ENCODE measurements at regions not wholly inside any gene's neighbourhood (a gene's known extent, or its start where the extent isn't known, plus 50 kb on each side); places are given as distances from the start of the nearest gene placed in this dataset.

GRCh38 chr16:58792188-58792587 lies 58.1 kb upstream of the GOT2 start (continued):
- TF ChIP-seq TRIM25 (IDR thresholded peaks at IDR 0.05; ENCODE audit: borderline replicate concordance) (no peak), NEUROD1 (IDR thresholded peaks at IDR 0.05; ENCODE audit: borderline replicate concordance, low read depth, low read length, partially characterized antibody) (no peak), ZNF717 (CRISPR knock-in tag; IDR thresholded peaks at IDR 0.05) (no peak), U2AF2 (optimal IDR thresholded peaks at IDR 0.05; ENCODE audit: low read depth, low read length) (no peak), CHD4 (IDR thresholded peaks at IDR 0.05; ENCODE audit: insufficient read depth, insufficient replicate concordance, low read depth, low read length, poor library complexity, severe bottlenecking) (no peak), BMI1 (IDR thresholded peaks at IDR 0.05; ENCODE audit: low read length) (no peak), FIP1L1 (IDR thresholded peaks at IDR 0.05; ENCODE audit: low read depth, low read length, poor library complexity, severe bottlenecking) (no peak), ZFP1 (CRISPR knock-in tag; IDR thresholded peaks at IDR 0.05) (no peak), ATF3 (IDR thresholded peaks at IDR 0.05) (peak; percentile 68), ATF3 (CRISPR knock-in tag; conservative IDR thresholded peaks at IDR 0.05) (no peak), MXI1 (IDR thresholded peaks at IDR 0.05; ENCODE audit: low read depth, low read length) (no peak), SOX6 (IDR thresholded peaks at IDR 0.05) (peak; percentile 76; the same call in 1 of the 2 replicates), USF2 (CRISPR knock-in tag; IDR thresholded peaks at IDR 0.05) (no peak), ZZZ3 (IDR thresholded peaks at IDR 0.05) (no peak), ZBTB5 (IDR thresholded peaks at IDR 0.05) (no peak), ZNF121 (CRISPR knock-in tag; conservative IDR thresholded peaks at IDR 0.05) (no peak)
- TF ChIP-seq, protein P1, sequence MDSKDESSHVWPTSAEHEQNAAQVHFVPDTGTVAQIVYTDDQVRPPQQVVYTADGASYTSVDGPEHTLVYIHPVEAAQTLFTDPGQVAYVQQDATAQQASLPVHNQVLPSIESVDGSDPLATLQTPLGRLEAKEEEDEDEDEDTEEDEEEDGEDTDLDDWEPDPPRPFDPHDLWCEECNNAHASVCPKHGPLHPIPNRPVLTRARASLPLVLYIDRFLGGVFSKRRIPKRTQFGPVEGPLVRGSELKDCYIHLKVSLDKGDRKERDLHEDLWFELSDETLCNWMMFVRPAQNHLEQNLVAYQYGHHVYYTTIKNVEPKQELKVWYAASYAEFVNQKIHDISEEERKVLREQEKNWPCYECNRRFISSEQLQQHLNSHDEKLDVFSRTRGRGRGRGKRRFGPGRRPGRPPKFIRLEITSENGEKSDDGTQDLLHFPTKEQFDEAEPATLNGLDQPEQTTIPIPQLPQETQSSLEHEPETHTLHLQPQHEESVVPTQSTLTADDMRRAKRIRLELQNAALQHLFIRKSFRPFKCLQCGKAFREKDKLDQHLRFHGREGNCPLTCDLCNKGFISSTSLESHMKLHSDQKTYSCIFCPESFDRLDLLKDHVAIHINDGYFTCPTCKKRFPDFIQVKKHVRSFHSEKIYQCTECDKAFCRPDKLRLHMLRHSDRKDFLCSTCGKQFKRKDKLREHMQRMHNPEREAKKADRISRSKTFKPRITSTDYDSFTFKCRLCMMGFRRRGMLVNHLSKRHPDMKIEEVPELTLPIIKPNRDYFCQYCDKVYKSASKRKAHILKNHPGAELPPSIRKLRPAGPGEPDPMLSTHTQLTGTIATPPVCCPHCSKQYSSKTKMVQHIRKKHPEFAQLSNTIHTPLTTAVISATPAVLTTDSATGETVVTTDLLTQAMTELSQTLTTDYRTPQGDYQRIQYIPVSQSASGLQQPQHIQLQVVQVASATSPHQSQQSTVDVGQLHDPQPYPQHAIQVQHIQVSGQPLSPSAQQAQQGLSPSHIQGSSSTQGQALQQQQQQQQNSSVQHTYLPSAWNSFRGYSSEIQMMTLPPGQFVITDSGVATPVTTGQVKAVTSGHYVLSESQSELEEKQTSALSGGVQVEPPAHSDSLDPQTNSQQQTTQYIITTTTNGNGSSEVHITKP (IDR thresholded peaks at IDR 0.05; ENCODE audit: partially characterized antibody), result peak; percentile 24
- TF ChIP-seq, protein P2, sequence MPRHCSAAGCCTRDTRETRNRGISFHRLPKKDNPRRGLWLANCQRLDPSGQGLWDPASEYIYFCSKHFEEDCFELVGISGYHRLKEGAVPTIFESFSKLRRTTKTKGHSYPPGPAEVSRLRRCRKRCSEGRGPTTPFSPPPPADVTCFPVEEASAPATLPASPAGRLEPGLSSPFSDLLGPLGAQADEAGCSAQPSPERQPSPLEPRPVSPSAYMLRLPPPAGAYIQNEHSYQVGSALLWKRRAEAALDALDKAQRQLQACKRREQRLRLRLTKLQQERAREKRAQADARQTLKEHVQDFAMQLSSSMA (CRISPR knock-in tag; IDR thresholded peaks at IDR 0.05), result no peak
